HepG2 (cell line): ENCODE measurements at regions not wholly inside any gene's neighbourhood (a gene's known extent, or its start where the extent isn't known, plus 50 kb on each side); places are given as distances from the start of the nearest gene placed in this dataset.
A peak's percentile ranks its signal among the peaks of the same experiment; 100 is the strongest.

Source experiments
- ATAC-seq: fragments of 200-7000 bp; cut with Tn5 transposase; 3 replicates; pipeline ENCODE4 v1.9.1; 2020; ENCODE audit warnings: mild to moderate bottlenecking, moderate library complexity
- BruUV-seq: library from RNA; stranded (reverse); fragments of 400-500 nt; replicated peaks from 2 replicates; lab custom pipeline; 2021; lab: Mats Ljungman, UMichigan
- CTCF ChIA-PET: fragments of 300-600 bp; formaldehyde crosslinking; extraction: SDS; loops from one replicate; lab custom pipeline; 2021; ENCODE audit warnings: low total read pairs, inconsistent platforms, low intra/inter-chr PET ratio; lab: Yijun Ruan, JAX
- POLR2A ChIA-PET: fragments of 350-600 bp; sonication (Branson Sonifier 250); formaldehyde crosslinking; loops from one replicate; lab custom pipeline; 2020; ENCODE audit warnings: antibody characterized with exemption, inconsistent platforms; lab: Yijun Ruan, JAX
- DNase-seq: peaks from one replicate; pipeline ENCODE4 v3.0.0-alpha.2; 2015; ENCODE audit warnings: low spot score
- FAIRE-seq: peaks from 3 replicates; lab custom pipeline; 2011; peaks lifted over from hg19 to GRCh38; lab: Jason Lieb, UNC
- H2AFZ ChIP-seq: one replicate; pipeline ENCODE4 v1.6.1; 2011; ENCODE audit warnings: low read length, inconsistent platforms
- H3K27ac ChIP-seq: fragments of 300-600 bp; 3 replicates; pipeline ENCODE4 v1.8.0; 2011; ENCODE audit warnings: mixed run types, mild to moderate bottlenecking, mixed read lengths, low read length, inconsistent platforms; ENCODE audit not compliant: insufficient read depth; ENCODE audit errors: extremely low read length
- H3K27me3 ChIP-seq, 2 experiments: fragments of 200-600 bp in 1 of 2; 2 replicates in 1 of 2; 3 replicates in 1 of 2; pipeline versions ENCODE4 v1.6.0 to v1.8.0; 2011; ENCODE audit warnings: low read length in 2 of 2, mild to moderate bottlenecking in 2 of 2, moderate library complexity in 2 of 2, inconsistent platforms in 1 of 2; ENCODE audit not compliant: insufficient read depth in 2 of 2, control insufficient read depth in 1 of 2
- H3K36me3 ChIP-seq, 2 experiments: fragments of 200-600 bp in 1 of 2; replicated peaks in 1 of 2; 2 replicates in 1 of 2; 3 replicates in 1 of 2; pipeline versions ENCODE4 v1.5.1 to v1.8.0; 2011; ENCODE audit warnings: low read length in 2 of 2, inconsistent platforms in 1 of 2; ENCODE audit not compliant: insufficient read depth in 2 of 2, control insufficient read depth in 1 of 2
- H3K4me1 ChIP-seq: 2 replicates; pipeline ENCODE4 v1.5.1; 2012; ENCODE audit warnings: low read length, inconsistent platforms; ENCODE audit not compliant: insufficient read depth
- H3K4me2 ChIP-seq: 2 replicates; pipeline ENCODE4 v1.6.0; 2011; ENCODE audit warnings: low read depth, low read length, inconsistent platforms
- H3K4me3 ChIP-seq, 3 experiments: fragments of 200-600 bp in 1 of 3; sonication (generic), shearing (Covaris generic) in 1 of 3; replicated peaks in 1 of 3; 2 replicates each; pipeline ENCODE4 v1.5.1; 2011 to 2016; ENCODE audit warnings: low read length in 3 of 3, inconsistent platforms in 2 of 3, low read depth in 2 of 3, mild to moderate bottlenecking in 2 of 3, control low read depth in 1 of 3, mixed read lengths in 1 of 3; ENCODE audit not compliant: insufficient read depth in 1 of 3
- H3K79me2 ChIP-seq: one replicate; pipeline ENCODE4 v1.6.1; 2011; ENCODE audit warnings: low read length, inconsistent platforms; ENCODE audit not compliant: insufficient read depth
- H3K9ac ChIP-seq: 2 replicates; pipeline ENCODE4 v1.6.0; 2011; ENCODE audit warnings: mild to moderate bottlenecking, low read depth, low read length, inconsistent platforms; ENCODE audit not compliant: insufficient read depth
- H3K9me3 ChIP-seq: 2 replicates; pipeline ENCODE4 v1.5.1; 2012; ENCODE audit warnings: mild to moderate bottlenecking, low read length
- H4K20me1 ChIP-seq: 2 replicates; pipeline ENCODE4 v1.6.0; 2011; ENCODE audit warnings: inconsistent platforms, mild to moderate bottlenecking, low read length, moderate library complexity; ENCODE audit not compliant: insufficient read depth
- IKZF1 ChIP-seq: fragments of 450-650 bp; IDR thresholded peaks from 2 replicates; pipeline ENCODE4 v1.7.1; 2016
- KAT2B ChIP-seq: fragments of 150-350 bp; IDR thresholded peaks from 2 replicates; pipeline ENCODE4 v1.6.1; 2014; ENCODE audit warnings: low read depth, low read length, borderline replicate concordance
- KMT2B ChIP-seq: IDR thresholded peaks from 2 replicates; pipeline ENCODE4 v1.6.1; 2016; ENCODE audit warnings: missing genetic modification reagents, missing compliant biosample characterization
- MATR3 ChIP-seq: sonication (generic); formaldehyde crosslinking; IDR thresholded peaks from 2 replicates; pipeline ENCODE4 v1.4.0; 2020; ENCODE audit warnings: missing genetic modification reagents
- MBNL3 ChIP-seq: fragments of 250-450 bp; sonication (Bioruptor Pico); conservative IDR thresholded peaks from 2 replicates; pipeline ENCODE4 v1.8.0; 2022; ENCODE audit warnings: mild to moderate bottlenecking, inconsistent platforms
- MTA3 ChIP-seq: sonication (generic); formaldehyde crosslinking; IDR thresholded peaks from 2 replicates; pipeline ENCODE4 v1.4.0; 2020; ENCODE audit warnings: missing genetic modification reagents
- POGZ ChIP-seq: sonication (generic); formaldehyde crosslinking; IDR thresholded peaks from 2 replicates; pipeline ENCODE4 v1.4.0; 2020; ENCODE audit warnings: mild to moderate bottlenecking, missing genetic modification reagents
- PTBP1 ChIP-seq: fragments of 200-400 bp; formaldehyde crosslinking; IDR thresholded peaks from 2 replicates; pipeline ENCODE4 v1.6.1; 2018; ENCODE audit warnings: low read length, low read depth; ENCODE audit not compliant: poor library complexity, severe bottlenecking
- RBFOX2 ChIP-seq: fragments of 200-400 bp; formaldehyde crosslinking; IDR thresholded peaks from 2 replicates; pipeline ENCODE4 v1.6.1; 2017; ENCODE audit warnings: low read depth, mild to moderate bottlenecking, low read length
- TBX2 ChIP-seq: sonication (generic); formaldehyde crosslinking; IDR thresholded peaks from 2 replicates; pipeline ENCODE4 v1.5.0; 2020; ENCODE audit warnings: missing genetic modification reagents, mild to moderate bottlenecking, borderline replicate concordance
- TCF12 ChIP-seq, 2 experiments: fragments of 450-650 bp in 1 of 2; sonication (generic) in 1 of 2; formaldehyde crosslinking in 1 of 2; IDR thresholded peaks; 2 replicates each; pipeline versions ENCODE4 v1.6.1 to v1.8.0; 2017 to 2022; ENCODE audit warnings: antibody characterized with exemption in 1 of 2, mild to moderate bottlenecking in 1 of 2, missing genetic modification reagents in 1 of 2, moderate library complexity in 1 of 2
- ZFP90 ChIP-seq: sonication (generic); formaldehyde crosslinking; IDR thresholded peaks from 2 replicates; pipeline ENCODE4 v1.8.0; 2022; ENCODE audit warnings: missing genetic modification reagents, mild to moderate bottlenecking, inconsistent platforms, borderline replicate concordance
- ZNF30 ChIP-seq: sonication (generic); formaldehyde crosslinking; IDR thresholded peaks from 2 replicates; pipeline ENCODE4 v1.5.0; 2020; ENCODE audit warnings: mild to moderate bottlenecking, missing genetic modification reagents
- ZNF549 ChIP-seq: sonication (generic); formaldehyde crosslinking; IDR thresholded peaks from 2 replicates; pipeline ENCODE4 v1.5.0; 2020; ENCODE audit warnings: missing genetic modification reagents
- ZNF761 ChIP-seq: sonication (generic); formaldehyde crosslinking; conservative IDR thresholded peaks from 2 replicates; pipeline ENCODE4 v1.4.0; 2020; ENCODE audit warnings: mild to moderate bottlenecking, missing genetic modification reagents
- WGBS: methylation state at CpG from one replicate; pipeline ENCODE4 v1.1.6; 2017; ENCODE audit warnings: low lambda C conversion rate; 5-methylcytosine and 5-hydroxymethylcytosine counted together
- in situ Hi-C: cut with HindIII; loops from 2 replicates; pipeline ENCODE4 v1.10.0; 2017; ENCODE audit warnings: low pct_unique_long_range_greater_than_20kb; ENCODE audit not compliant: extremely low pct_ligation_motif_present
- intact Hi-C: fragments of 100-400 bp; cut with micrococcal nuclease; formaldehyde crosslinking; loops from one replicate; pipeline ENCODE4 v1.10.0; 2022; ENCODE audit not compliant: unreplicated experiment
- TF ChIP-seq, protein P1 (sequence below): sonication (generic); formaldehyde crosslinking; IDR thresholded peaks from 2 replicates; pipeline ENCODE4 v1.4.0; 2020; ENCODE audit warnings: missing genetic modification reagents; ENCODE audit errors: not compliant biosample characterization
- TF ChIP-seq, protein P2 (sequence below): sonication (generic); formaldehyde crosslinking; IDR thresholded peaks from 2 replicates; pipeline ENCODE4 v1.4.0; 2020; ENCODE audit warnings: low read depth, missing genetic modification reagents

DNA sequence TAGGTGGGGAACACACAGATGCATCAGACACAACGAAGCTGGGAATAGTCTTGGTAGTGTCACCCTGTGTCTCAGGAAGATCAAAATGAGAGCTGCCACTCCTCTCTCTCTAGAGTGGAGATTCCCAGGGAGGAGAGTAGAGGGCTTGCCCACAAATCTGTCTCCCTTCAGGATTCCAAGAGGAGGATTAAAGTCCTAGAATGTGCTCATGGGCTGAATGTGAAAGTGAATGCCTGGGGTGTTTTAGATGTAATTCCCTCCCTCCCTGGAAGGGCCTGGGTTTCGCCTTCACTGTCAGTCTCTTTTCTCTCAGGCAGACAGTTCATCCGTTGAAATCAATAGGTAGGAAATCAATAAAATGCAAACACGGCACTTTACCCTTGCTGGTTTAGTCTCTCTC is 282.6 kb upstream of the PPARGC1A start:
- ChIA-PET CTCF (no interaction called here), POLR2A (no interaction called here)
- no peaks in the 10 kb centered on the region for H3K36me3 ChIP-seq
- ATAC-seq (no peak), DNase-seq (no peak), FAIRE-seq (no peak)
- WGBS: 26% methylated on average over 4 of the region's 4 CpGs
- no peaks in the 10 kb centered on the region for H4K20me1 ChIP-seq
- intact Hi-C loops: no loop called here
- H3K27ac ChIP-seq: no peak overlapping the region
- TF ChIP-seq PTBP1: no peak
- peak; percentile 72; the same call in 1 of the 2 replicates for TF ChIP-seq KAT2B
- no TSS peak for BruUV-seq
- in situ Hi-C loops: no loop called here
- H3K4me1 ChIP-seq: no peaks in the 10 kb centered on the region
- H3K9me3 ChIP-seq: no peaks in the 10 kb centered on the region
- no peaks in the 10 kb centered on the region for H3K27me3 ChIP-seq
- H3K9ac ChIP-seq: no peak overlapping the region
- no peak overlapping the region for H3K4me2 ChIP-seq
- H2AFZ ChIP-seq: no peak overlapping the region
- no peaks in the 10 kb centered on the region for H3K79me2 ChIP-seq
- no peak overlapping the region for H3K4me3 ChIP-seq

DNA sequence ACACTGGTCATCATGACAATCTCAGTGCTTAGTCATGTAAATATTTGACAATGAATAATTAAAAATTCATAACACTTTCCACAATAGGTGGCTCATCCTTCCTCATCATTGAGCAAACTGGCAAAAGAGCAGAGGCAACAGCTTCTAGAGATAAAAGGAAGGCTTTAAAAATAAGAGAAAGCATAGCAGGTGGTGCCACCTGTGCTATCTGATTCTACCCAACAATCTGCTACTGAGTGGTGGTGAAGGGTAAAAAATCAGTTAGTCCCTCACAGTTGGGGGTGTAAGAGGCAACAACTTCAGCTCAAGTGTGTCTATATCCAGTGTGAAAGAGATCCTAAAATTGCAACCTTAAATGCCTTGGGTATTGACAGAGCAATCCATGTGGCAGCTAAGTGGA is 280.1 kb upstream of the PPARGC1A start:
- no peak for FAIRE-seq
- no TSS peak for BruUV-seq
- TF ChIP-seq, protein P1, sequence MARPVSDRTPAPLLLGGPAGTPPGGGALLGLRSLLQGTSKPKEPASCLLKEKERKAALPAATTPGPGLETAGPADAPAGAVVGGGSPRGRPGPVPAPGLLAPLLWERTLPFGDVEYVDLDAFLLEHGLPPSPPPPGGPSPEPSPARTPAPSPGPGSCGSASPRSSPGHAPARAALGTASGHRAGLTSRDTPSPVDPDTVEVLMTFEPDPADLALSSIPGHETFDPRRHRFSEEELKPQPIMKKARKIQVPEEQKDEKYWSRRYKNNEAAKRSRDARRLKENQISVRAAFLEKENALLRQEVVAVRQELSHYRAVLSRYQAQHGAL (CRISPR knock-in tag): no peak
- TF ChIP-seq POGZ (CRISPR knock-in tag): no peak
- TF ChIP-seq ZFP90 (CRISPR knock-in tag): no peak
- no peak for TF ChIP-seq TCF12 (IDR thresholded peaks at IDR 0.05)
- no peak for TF ChIP-seq TCF12 (CRISPR knock-in tag; IDR thresholded peaks at IDR 0.05)
- TF ChIP-seq ZNF30: no peak
- no peak for TF ChIP-seq ZNF549
- TF ChIP-seq IKZF1: no peak
- TF ChIP-seq MBNL3 (CRISPR knock-in tag): no peak
- TF ChIP-seq TBX2: no peak
- TF ChIP-seq RBFOX2: no peak
- no peak for TF ChIP-seq MTA3 (CRISPR knock-in tag)
- TF ChIP-seq ZNF761: no peak
- no peak for TF ChIP-seq KMT2B
- TF ChIP-seq, protein P2, sequence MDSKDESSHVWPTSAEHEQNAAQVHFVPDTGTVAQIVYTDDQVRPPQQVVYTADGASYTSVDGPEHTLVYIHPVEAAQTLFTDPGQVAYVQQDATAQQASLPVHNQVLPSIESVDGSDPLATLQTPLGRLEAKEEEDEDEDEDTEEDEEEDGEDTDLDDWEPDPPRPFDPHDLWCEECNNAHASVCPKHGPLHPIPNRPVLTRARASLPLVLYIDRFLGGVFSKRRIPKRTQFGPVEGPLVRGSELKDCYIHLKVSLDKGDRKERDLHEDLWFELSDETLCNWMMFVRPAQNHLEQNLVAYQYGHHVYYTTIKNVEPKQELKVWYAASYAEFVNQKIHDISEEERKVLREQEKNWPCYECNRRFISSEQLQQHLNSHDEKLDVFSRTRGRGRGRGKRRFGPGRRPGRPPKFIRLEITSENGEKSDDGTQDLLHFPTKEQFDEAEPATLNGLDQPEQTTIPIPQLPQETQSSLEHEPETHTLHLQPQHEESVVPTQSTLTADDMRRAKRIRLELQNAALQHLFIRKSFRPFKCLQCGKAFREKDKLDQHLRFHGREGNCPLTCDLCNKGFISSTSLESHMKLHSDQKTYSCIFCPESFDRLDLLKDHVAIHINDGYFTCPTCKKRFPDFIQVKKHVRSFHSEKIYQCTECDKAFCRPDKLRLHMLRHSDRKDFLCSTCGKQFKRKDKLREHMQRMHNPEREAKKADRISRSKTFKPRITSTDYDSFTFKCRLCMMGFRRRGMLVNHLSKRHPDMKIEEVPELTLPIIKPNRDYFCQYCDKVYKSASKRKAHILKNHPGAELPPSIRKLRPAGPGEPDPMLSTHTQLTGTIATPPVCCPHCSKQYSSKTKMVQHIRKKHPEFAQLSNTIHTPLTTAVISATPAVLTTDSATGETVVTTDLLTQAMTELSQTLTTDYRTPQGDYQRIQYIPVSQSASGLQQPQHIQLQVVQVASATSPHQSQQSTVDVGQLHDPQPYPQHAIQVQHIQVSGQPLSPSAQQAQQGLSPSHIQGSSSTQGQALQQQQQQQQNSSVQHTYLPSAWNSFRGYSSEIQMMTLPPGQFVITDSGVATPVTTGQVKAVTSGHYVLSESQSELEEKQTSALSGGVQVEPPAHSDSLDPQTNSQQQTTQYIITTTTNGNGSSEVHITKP: no peak
- TF ChIP-seq MATR3: no peak

More for the DNA sequence above, 280.1 kb upstream of the PPARGC1A start:
- in situ Hi-C loops: no loop called here
- Histone ChIP-seq H3K4me3 (no peak overlapping the region), H3K4me2 (no peak overlapping the region), H3K36me3 (no peaks in the 10 kb centered on the region), H3K27ac (no peak overlapping the region), H3K79me2 (no peaks in the 10 kb centered on the region), H3K9ac (no peak overlapping the region), H3K27me3 (no peaks in the 10 kb centered on the region), H4K20me1 (no peaks in the 10 kb centered on the region), H2AFZ (no peak overlapping the region), H3K4me1 (no peaks in the 10 kb centered on the region), H3K9me3 (no peaks in the 10 kb centered on the region)
- ChIA-PET CTCF (no interaction called here), POLR2A (no interaction called here)
- no peak for ATAC-seq
- DNase-seq: no peak
- intact Hi-C loops: no loop called here
